Vagina (tissue), 2 donors: ENCODE measurements at regions not wholly inside any gene's neighbourhood (a gene's known extent, or its start where the extent isn't known, plus 50 kb on each side); places are given as distances from the start of the nearest gene placed in this dataset.

Experiments
- DNase-seq, 2 donors: peaks; one replicate each; pipeline ENCODE4 v3.0.0-alpha.2; 2017; ENCODE audit errors: extremely low spot score in 2 of 2
- H3K27ac ChIP-seq: fragments of 200-600 bp; sonication (generic); one replicate; pipeline ENCODE4 v1.5.1; 2019
- H3K27me3 ChIP-seq: fragments of 200-600 bp; sonication (generic); one replicate; pipeline ENCODE4 v1.5.1; 2019
- H3K36me3 ChIP-seq, 2 donors: fragments of 200-600 bp; sonication (generic); one replicate each; pipeline ENCODE4 v1.5.1; 2017 to 2019
- H3K4me1 ChIP-seq: fragments of 200-600 bp; sonication (generic); one replicate; pipeline ENCODE4 v1.5.1; 2019
- H3K4me3 ChIP-seq, 2 donors: fragments of 200-600 bp; sonication (generic); 1 replicate in 1 of 2; 2 replicates in 1 of 2; pipeline ENCODE4 v1.5.1; 2016 to 2019
- H3K9me3 ChIP-seq: fragments of 200-600 bp; sonication (generic); one replicate; pipeline ENCODE4 v1.5.1; 2019
- CTCF ChIP-seq, 3 experiments: fragments of 450-650 bp in 2 of 3; fragments of 200-600 bp in 1 of 3; sonication (generic) in 1 of 3; IDR thresholded peaks; one replicate each; pipeline ENCODE4 v1.5.1; 2017 to 2019; ENCODE audit warnings: antibody characterized with exemption in 3 of 3, mild to moderate bottlenecking in 2 of 3, moderate library complexity in 2 of 3
- POLR2A ChIP-seq, 2 donors: fragments of 450-650 bp; IDR thresholded peaks; one replicate each; pipeline ENCODE4 v1.6.1; 2017; ENCODE audit warnings: antibody characterized with exemption in 2 of 2, mild to moderate bottlenecking in 2 of 2, moderate library complexity in 2 of 2
- POLR2AphosphoS5 ChIP-seq, 2 donors: sonication (generic); formaldehyde crosslinking; IDR thresholded peaks; one replicate each; pipeline ENCODE4 v1.9.0; 2017; ENCODE audit warnings: antibody characterized with exemption in 2 of 2, mild to moderate bottlenecking in 2 of 2, low read depth in 1 of 2; ENCODE audit not compliant: insufficient read depth in 1 of 2
- intact Hi-C: fragments of 100-400 bp; cut with DNase I; formaldehyde crosslinking; loops from one replicate; pipeline ENCODE4 v1.15.1; 2023

- DNase-seq: no peak
- Histone ChIP-seq H3K4me1 (no peaks in the 10 kb centered on the region), H3K27ac (no peak overlapping the region), H3K9me3 (no peaks in the 10 kb centered on the region), H3K27me3 (no peaks in the 10 kb centered on the region), H3K4me3 (no peak overlapping the region), H3K36me3 (no peaks in the 10 kb centered on the region)
- intact Hi-C loops: no loop called here
- no peak for TF ChIP-seq POLR2AphosphoS5 (IDR thresholded peaks at IDR 0.05; ENCODE audit: insufficient read depth in 1 of 2, low read depth in 1 of 2)
- TF ChIP-seq POLR2A (IDR thresholded peaks at IDR 0.05): no peak
- no peak for TF ChIP-seq CTCF (IDR thresholded peaks at IDR 0.05)
Observed at GRCh38 chr5:159426694-159427093, 96.4 kb upstream of the IL12B start.

- TF ChIP-seq CTCF (IDR thresholded peaks at IDR 0.05): no peak
- TF ChIP-seq POLR2A (IDR thresholded peaks at IDR 0.05): no peak
- no peak for TF ChIP-seq POLR2AphosphoS5 (IDR thresholded peaks at IDR 0.05; ENCODE audit: insufficient read depth in 1 of 2, low read depth in 1 of 2)
- H3K9me3 ChIP-seq: no peaks in the 10 kb centered on the region
- intact Hi-C loops: no loop called here
- H3K27ac ChIP-seq: no peak overlapping the region
- H3K36me3 ChIP-seq: no peaks in the 10 kb centered on the region
- H3K27me3 ChIP-seq: no peaks in the 10 kb centered on the region
- no peak overlapping the region for H3K4me3 ChIP-seq
- DNase-seq: no peak
- H3K4me1 ChIP-seq: no peaks in the 10 kb centered on the region
Observed at GRCh38 chr5:159427180-159428012, 97.1 kb upstream of the IL12B start.

- no peaks in the 10 kb centered on the region for H3K36me3 ChIP-seq
- intact Hi-C loops: no loop called here
- TF ChIP-seq POLR2AphosphoS5 (IDR thresholded peaks at IDR 0.05; ENCODE audit: insufficient read depth in 1 of 2, low read depth in 1 of 2): no peak
- TF ChIP-seq CTCF (IDR thresholded peaks at IDR 0.05): no peak
- no peak for TF ChIP-seq POLR2A (IDR thresholded peaks at IDR 0.05)
Observed at GRCh38 chr5:159430361-159431012, 100.2 kb upstream of the IL12B start.

GRCh38 chr5:159435855-159436254, 105.6 kb upstream of the IL12B start:
- H3K4me3 ChIP-seq: no peak overlapping the region
- no peaks in the 10 kb centered on the region for H3K4me1 ChIP-seq
- H3K36me3 ChIP-seq: no peaks in the 10 kb centered on the region
- TF ChIP-seq POLR2A (IDR thresholded peaks at IDR 0.05) (no peak), CTCF (IDR thresholded peaks at IDR 0.05) (no peak), POLR2AphosphoS5 (IDR thresholded peaks at IDR 0.05; ENCODE audit: insufficient read depth in 1 of 2, low read depth in 1 of 2) (no peak)
- intact Hi-C loops: no loop called here
- no peaks in the 10 kb centered on the region for H3K27me3 ChIP-seq
- no peaks in the 10 kb centered on the region for H3K9me3 ChIP-seq
- no peak for DNase-seq
- no peak overlapping the region for H3K27ac ChIP-seq

More at GRCh38 chr5:159430361-159431012, 100.2 kb upstream of the IL12B start:
- H3K27me3 ChIP-seq: no peaks in the 10 kb centered on the region
- no peak overlapping the region for H3K4me3 ChIP-seq
- no peak for DNase-seq
- no peak overlapping the region for H3K27ac ChIP-seq
- H3K9me3 ChIP-seq: no peaks in the 10 kb centered on the region
- no peaks in the 10 kb centered on the region for H3K4me1 ChIP-seq

GRCh38 chr5:159438092-159438491, 107.8 kb upstream of the IL12B start:
- Histone ChIP-seq H3K9me3 (no peaks in the 10 kb centered on the region), H3K36me3 (no peaks in the 10 kb centered on the region), H3K27ac (no peak overlapping the region), H3K4me3 (no peak overlapping the region), H3K4me1 (no peaks in the 10 kb centered on the region), H3K27me3 (no peaks in the 10 kb centered on the region)
- DNase-seq: no peak
- TF ChIP-seq POLR2A (IDR thresholded peaks at IDR 0.05) (no peak), CTCF (IDR thresholded peaks at IDR 0.05) (no peak), POLR2AphosphoS5 (IDR thresholded peaks at IDR 0.05; ENCODE audit: insufficient read depth in 1 of 2, low read depth in 1 of 2) (no peak)
- intact Hi-C loops: no loop called here
